CD4-positive, alpha-beta T cell treated with Interleukin-12 subunit alpha and Interleukin-12 subunit beta, for 1 hour (primary cell): ENCODE measurements at regions not wholly inside any gene's neighbourhood (a gene's known extent, or its start where the extent isn't known, plus 50 kb on each side); places are given as distances from the start of the nearest gene placed in this dataset.

Experiments
- DNase-seq: peaks from one replicate; pipeline ENCODE4 v3.0.0-alpha.2; 2020

DNA sequence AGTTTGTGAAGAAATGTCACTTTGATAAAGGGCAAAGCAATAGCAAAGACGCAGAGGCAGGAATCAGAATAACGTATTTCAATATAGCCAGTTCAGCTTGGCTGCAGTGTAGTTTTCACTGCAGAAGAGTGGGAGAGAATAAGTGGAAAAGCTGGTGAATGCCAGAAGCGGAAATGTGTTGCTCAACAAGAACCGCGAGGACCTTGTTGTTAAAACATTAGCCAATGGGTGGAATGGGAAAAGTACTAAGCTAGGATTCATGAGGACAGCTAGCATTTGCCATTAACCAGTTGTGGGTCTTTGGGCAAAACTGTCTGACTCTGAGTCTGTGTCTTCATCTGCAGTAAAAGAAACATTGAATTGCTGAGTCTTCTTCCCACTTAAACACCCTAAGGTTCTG lies 292.9 kb upstream of the GRIP1 start:
- DNase-seq, result no peak

GRCh38 chr12:66976526-66976925 lies 292.6 kb upstream of the CAND1 start:
- DNase-seq, result no peak

- DNase-seq, result no peak
These were observed 290.4 kb upstream of the CAND1 start for GRCh38 chr12:66978802-66979201.

GRCh38 chr12:66979251-66979650 lies 289.9 kb upstream of the CAND1 start:
- DNase-seq, result no peak

GRCh38 chr12:66984077-66984476 lies 285.1 kb upstream of the CAND1 start:
- DNase-seq, result no peak

- DNase-seq, result no peak
These were observed 284.2 kb upstream of the CAND1 start for GRCh38 chr12:66984962-66985361.

GRCh38 chr12:66999141-66999540 lies 270.0 kb upstream of the CAND1 start:
- no peak for DNase-seq

DNA sequence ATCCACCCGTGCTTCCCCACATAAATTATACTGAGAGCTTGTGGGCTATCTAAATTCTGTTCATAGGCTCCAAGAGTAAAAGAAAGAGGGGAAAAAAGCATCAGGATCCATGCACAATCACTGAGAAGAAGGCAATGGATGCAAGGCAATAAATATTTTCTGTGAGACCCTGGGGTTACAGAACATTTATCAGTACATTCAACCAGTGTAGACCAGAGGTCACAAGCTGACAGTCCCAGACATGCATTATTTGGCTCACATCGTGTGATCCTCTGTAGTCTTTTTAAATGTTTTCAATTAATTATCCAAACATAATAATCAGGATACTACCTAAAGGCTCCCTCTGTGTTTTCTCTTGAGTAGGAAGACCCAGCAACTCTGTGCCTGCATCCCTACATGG lies 267.9 kb upstream of the CAND1 start:
- no peak for DNase-seq

- no peak for DNase-seq
These were observed 266.4 kb upstream of the CAND1 start for GRCh38 chr12:67002720-67003119.

GRCh38 chr12:67006610-67007009 lies 262.5 kb upstream of the CAND1 start:
- DNase-seq, result no peak

GRCh38 chr12:67014642-67015041 lies 254.5 kb upstream of the CAND1 start:
- no peak for DNase-seq

DNA sequence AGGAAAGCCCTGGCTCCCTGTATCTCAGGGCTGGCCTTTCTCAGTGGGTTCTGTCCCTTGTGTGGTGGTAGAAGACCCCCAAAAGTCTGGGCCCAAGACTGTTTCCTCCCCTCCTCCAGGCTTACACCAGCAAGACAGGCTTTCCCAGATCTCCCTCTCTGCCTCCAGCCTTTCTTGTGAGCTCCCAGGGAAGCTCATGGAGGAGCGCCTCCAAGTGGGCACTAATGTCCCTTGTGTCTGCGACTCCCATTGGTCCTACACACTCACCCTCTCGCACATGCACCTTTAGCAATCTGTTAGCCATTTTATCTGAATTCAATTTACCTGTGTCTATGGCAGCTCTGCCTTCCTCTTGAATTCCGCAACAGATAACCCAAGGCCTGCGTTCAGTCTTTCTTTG lies 251.1 kb upstream of the CAND1 start:
- no peak for DNase-seq

DNA sequence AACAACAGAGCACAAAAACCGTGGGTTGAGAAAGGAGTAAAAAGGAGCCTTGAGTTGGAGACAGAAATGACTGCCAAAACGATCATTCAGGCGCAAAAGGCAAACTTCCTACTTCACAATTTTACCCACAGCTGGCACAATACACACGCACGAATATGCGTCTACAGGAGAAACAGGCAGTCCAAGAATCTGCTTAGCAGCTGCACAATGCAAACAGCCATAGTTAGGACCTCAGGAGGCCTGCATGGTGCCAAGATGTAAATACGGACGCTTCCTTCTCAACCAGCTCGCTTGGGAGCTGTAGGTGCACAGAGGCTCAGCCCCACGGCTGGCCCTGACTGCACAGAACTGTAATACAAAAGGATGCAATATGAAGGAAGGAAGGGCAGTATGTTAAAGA lies 250.1 kb upstream of the CAND1 start:
- DNase-seq, result no peak

- peak; percentile 41 for DNase-seq
These were observed 243.5 kb upstream of the CAND1 start for GRCh38 chr12:67025543-67026114.

GRCh38 chr12:67026487-67027246 lies 242.5 kb upstream of the CAND1 start:
- no peak for DNase-seq

GRCh38 chr12:67028529-67028928 lies 240.6 kb upstream of the CAND1 start:
- no peak for DNase-seq

GRCh38 chr12:67034110-67034879 lies 234.9 kb upstream of the CAND1 start:
- DNase-seq, result no peak

- DNase-seq, result no peak
These were observed 234.0 kb upstream of the CAND1 start for GRCh38 chr12:67035121-67035520.

GRCh38 chr12:67038486-67038885 lies 230.7 kb upstream of the CAND1 start:
- no peak for DNase-seq

- no peak for DNase-seq
These were observed 228.9 kb upstream of the CAND1 start for GRCh38 chr12:67039995-67040860.

DNA sequence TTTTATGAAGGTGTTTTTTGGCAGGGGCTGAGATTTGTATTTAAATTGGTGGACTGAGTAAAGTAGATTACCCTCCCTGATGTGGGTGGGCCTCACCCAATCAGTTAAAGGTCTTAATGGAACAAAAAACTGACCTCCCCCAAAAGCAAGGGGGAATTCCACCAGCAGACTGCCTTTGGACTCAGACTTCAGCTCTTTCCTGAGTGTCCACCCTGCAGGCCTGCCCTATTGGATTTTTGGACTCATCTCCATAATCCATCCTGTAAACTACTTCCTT lies 228.4 kb upstream of the CAND1 start:
- DNase-seq, result no peak

DNA sequence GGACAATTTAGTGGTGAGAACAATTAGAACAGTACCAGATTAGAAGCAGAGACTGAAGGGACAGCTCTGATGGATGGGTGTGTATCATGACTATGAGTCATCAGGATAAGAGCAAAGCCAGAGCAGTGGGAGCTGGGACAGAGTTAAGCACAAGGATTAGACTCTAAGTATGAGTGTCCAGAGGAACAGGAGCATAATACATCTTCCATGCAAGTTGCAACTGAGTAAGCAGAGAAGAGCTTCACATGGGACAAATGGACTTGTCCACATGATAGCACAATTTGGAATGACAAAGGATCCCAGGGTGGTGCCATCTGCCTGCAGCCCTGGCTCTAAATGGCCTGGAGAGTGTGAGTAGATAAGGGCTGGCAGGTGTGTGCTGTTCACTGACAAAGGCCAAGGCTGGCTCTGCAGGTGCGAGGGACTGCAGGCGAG lies 226.4 kb upstream of the CAND1 start:
- DNase-seq, result no peak

DNA sequence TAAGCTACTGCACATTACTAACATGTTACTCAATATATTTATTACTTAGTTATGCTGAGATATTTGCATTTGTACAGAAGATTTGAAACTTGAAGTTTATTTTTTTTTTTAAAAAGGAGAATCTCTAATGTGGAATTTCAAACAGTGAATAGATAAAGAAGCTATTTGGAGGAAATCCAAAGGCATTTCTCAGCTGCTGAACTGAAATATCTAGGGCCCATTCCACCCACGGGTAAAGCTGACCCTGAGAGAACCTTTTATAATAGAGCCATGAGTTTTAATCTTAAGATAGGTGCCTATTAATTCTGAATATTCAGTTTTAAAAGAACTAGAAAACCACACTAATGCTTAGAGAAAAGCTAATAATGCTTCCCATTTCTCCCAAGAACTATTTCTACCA lies 225.4 kb upstream of the CAND1 start:
- no peak for DNase-seq
